Fibroblast of the conjunctiva (primary cell): ENCODE measurements at regions not wholly inside any gene's neighbourhood (a gene's known extent, or its start where the extent isn't known, plus 50 kb on each side); places are given as distances from the start of the nearest gene placed in this dataset.

ENCODE experiments used
- DNase-seq: peaks from one replicate; pipeline ENCODE4 v3.0.0-alpha.2; 2010; ENCODE audit warnings: low read depth

DNA sequence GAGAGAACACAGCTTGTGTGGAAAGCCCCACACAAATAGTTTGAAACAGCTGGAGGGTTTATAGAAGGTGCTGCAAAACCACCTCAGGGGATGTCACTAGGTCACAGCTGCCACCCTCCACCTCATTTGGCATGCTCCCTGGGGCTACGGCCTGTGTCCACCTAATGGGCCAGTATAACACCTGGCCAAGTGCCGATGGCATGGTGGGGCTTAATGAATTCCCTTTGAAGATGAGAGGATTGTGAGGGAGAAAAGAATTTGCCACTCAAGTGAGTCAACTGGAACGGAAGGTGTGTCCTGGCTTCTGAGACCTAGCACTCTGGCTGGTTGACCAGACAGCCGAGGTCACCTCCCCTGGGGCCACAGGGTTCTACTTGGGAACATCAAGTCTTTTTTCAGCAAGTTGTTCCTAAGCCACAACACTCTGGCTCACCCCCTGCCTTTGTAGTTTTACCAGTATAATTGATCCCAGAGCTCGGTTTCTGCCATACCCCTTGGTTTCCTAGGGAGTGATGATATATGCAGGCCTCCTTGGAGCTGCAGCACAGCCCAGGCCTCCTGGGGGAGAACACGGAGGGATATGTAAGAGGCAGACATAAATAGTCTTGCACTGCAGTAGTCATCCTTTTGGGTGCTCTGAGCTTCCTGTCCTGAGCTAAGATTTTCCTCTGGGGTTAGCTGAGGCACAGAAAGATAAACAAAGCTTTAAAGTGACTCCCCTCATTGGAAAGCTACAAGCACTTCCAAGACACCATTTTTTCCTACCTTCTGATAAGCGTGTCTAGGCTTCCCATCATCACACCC lies 178.2 kb upstream of the LPP start:
- DNase-seq, result peak; percentile 59

- DNase-seq, result no peak
These were observed 177.5 kb upstream of the LPP start for GRCh38 chr3:187976365-187976900.

DNA sequence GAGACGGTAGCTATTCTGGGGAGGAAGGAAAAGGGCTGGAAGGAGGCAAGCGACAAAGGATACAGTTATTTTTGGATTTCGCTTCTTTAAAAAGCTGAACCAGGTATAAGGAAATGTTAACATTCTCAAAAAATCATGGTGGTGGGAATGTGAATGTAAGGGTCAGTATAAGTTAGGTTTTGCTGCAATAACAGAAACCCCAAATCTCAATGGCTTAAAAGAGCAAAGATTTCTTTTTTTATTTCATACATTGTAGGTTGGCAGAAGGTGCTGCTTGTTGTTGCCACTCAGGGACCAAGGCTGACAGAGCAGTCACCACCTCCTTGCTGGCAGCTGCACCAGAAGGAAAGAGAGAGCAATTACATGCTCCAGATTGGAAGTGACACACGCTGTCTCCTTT lies 176.3 kb upstream of the LPP start:
- DNase-seq, result no peak

DNA sequence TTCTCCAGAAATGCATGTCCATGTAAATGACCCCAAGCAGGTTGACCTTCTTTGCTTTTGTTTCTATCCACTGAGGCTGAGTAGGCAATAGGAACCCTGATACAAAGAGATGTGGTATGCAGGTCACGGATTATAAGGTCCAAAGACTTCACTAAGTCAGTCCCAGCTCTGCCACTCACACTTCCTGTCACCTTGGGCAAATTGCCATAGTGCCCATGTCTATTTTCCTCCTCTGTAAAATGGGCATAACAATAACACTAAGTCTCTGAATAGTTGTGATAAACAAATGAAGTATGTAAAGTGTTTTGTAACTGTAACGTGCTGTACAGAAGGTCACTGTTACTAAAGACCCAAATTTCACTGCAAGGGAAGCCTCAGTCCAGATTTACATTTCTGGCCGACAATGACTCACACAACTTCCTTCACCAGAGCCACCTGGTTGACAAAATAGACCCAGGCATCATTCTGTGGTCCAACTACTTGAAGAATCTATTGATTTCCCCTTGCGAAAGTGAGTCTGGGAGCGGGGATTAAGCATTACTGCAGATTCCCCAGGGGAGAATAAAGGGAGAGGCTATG lies 175.4 kb upstream of the LPP start:
- DNase-seq, result no peak

DNA sequence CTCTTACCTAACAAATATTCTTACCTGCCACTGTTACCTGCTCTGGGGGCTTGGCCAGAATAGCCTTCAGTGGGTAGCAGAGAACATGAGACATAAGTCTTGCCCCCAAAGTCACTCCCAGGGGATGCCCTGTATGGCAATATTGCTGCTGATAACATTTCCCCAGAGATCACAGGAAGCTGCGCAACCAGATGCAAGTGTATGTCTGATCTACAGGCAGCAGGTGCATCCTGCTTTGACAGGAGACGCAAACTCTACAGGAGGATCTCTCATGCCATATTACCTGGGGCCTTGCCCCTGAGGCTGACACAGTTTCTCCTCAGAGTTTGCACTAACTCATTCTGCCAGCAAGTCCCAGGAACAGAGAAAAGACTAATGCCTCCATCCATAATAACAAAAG lies 174.4 kb upstream of the LPP start:
- no peak for DNase-seq

GRCh38 chr3:187980861-187981260 lies 173.1 kb upstream of the LPP start:
- DNase-seq, result no peak

GRCh38 chr3:187982142-187982541 lies 171.8 kb upstream of the LPP start:
- no peak for DNase-seq

- no peak for DNase-seq
These were observed 170.4 kb upstream of the LPP start for GRCh38 chr3:187983484-187984124.

GRCh38 chr3:187985647-187986046 lies 168.3 kb upstream of the LPP start:
- DNase-seq, result no peak

GRCh38 chr3:187986514-187986934 lies 167.4 kb upstream of the LPP start:
- DNase-seq, result peak; percentile 36

GRCh38 chr3:187987187-187987586 lies 166.8 kb upstream of the LPP start:
- no peak for DNase-seq

GRCh38 chr3:187987924-187988323 lies 166.0 kb upstream of the LPP start:
- DNase-seq, result no peak

DNA sequence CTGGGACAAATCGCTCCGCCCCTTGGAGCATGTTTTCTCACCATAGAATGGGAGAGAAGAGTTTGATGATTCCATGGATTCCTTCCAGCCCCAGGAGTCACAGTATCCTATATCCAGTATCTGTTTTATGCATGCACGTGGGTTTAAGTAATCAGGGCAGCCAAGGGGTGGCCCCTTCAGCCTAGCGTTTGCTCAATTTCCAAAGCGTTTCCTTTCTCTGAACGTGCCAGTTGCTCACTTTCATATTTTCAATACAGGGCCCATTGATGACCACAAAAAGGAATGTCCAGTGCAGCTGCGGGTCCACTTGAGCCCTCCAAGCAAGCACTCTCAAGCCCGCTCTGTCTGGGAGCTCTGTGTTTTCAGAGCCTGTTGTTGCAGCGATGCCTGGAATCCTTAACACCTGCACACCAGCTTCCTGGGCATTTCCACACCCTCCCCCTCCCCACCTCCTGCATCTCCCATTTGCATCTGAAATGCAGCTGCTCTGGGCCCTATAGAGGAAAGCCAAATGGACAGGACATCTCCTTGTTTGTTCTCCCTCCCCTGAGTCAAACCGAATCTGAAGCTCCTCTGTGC lies 164.3 kb upstream of the LPP start:
- DNase-seq, result no peak

DNA sequence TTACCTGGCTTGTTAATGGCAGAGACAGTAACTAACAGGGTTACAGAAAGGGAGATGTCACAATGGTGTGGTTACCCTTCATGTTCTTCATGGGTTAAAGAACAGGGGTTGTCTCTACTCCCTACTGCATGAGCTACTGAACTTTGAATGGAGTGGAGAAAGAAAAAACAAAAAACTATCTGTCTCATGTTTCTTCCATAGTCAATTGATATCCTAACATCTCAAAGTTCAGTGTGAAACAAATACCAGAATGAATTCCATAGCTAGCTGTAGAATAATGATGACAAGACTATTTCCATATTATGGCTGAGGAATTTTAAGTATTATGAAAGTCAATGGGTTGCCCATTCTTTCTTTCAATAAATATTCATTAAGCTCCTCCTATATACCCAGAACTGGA lies 161.3 kb upstream of the LPP start:
- no peak for DNase-seq

- no peak for DNase-seq
These were observed 159.5 kb upstream of the LPP start for GRCh38 chr3:187994221-187995042.

DNA sequence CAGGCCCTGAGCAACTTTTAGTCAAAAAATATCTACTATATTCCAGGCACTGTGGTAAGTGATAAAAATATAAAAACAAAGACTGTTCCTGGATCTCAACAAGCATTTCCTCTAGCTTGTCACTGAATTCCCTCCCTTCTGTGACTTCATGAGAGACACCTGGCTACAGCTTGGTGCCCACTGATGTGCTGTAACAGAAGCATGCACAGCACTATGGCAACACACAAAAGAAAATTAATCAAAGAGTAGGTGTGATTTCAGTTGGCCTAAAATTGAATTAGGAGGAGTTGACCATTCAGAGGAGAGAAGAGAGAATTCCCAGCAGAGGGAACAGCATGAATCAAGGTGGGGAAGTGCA lies 158.9 kb upstream of the LPP start:
- no peak for DNase-seq

DNA sequence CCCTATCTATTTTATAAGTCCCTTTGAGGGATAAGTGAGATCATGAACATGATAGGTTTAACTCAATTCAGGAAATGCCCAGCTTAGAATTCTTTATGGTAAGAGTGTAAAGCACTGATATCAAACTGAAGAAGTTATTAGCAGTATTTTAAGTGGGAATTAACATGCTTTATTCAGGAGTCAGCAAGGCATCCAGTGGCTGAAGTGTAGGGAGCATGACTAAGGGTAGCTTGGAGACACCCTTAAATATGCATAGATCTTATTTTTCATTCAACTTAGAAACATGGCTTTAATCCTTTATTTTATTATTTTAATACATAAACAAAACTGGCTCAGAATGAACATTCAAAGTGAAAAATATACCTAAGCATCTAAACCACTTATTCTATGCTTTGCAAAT lies 158.3 kb upstream of the LPP start:
- no peak for DNase-seq

DNA sequence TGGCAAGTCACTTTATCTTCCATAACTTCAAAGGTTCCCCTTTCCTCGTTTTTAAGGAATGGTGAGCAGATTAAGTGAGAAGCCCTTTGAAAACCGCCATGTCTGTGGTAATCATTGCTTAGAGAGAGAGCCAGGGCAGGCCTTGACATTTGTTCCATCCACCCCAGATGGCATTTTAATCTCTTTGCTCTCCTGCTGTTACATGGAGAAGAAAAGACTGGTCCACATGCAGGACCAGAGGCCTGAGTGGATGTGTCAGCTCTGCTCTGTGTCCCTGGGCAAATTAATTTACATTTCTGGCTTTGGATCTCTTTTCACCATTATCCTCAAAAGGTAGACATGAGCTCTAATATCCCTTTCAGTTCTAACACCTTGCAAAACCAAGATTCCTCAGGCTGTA lies 157.3 kb upstream of the LPP start:
- DNase-seq, result no peak

DNA sequence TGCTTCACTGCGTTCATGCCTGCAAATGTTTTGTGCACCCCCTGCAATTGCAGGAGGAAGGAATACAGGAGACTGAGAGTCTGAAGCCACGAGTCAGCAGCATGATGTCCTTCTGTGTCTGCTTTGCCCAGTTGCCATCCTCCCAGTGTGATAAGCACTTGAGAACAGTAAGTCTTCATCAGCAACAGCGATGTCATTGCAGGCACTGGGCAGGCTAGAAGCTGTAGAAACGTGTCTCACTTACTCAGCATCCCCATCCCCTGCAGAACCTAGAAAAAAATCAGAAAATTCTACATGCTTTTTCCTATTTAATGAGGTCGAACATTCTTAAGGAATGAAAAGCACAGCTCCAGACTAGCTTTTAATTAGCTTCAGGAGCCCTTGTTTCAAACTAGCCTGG lies 156.5 kb upstream of the LPP start:
- DNase-seq, result no peak

DNA sequence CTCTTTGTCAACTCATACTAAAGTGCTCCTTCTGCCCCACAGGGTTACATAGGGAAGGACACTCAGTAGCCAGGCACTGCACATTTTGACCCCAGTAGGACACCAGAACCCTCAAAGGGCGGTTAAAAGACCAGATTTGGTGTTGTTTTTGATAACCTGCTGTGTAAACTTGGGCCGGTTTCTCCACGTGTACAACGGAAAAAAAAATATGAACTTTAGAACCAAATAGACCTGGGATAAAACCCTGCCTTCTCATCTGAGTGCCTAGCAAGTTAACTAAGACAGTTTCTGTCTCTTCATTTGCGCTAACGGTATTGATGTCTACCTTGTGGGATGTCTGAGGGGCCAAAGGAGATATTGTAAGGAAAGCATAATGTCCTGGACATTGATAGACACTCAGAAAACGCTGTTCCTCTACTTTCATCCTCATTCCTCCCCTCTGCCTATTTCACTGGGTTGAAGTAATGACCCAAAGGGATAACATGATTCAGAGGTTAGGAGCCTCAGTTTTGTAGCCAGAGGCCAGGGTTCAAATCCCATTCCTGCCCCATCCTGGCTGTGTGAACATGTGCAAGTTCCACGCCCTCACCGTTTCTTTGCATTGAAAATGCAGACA lies 155.9 kb upstream of the LPP start:
- no peak for DNase-seq

DNA sequence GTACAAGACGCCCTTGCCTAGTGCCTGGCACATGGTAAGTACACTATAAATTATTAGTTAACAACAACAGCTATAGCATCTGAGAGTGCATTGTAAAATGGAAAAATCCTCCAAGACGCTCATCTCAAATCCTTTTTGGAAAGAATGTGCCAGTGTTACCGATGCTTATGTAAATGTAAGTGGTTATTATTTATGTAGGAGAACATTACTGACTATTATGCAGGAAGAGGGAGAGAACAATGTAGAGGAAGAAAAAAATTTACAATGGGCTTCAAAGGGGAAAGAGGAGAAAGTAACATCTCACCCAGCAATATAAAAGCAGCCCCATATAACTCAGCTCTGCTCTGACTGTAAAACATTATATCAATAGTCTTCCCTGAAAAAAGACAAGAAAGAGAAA lies 155.3 kb upstream of the LPP start:
- no peak for DNase-seq

DNA sequence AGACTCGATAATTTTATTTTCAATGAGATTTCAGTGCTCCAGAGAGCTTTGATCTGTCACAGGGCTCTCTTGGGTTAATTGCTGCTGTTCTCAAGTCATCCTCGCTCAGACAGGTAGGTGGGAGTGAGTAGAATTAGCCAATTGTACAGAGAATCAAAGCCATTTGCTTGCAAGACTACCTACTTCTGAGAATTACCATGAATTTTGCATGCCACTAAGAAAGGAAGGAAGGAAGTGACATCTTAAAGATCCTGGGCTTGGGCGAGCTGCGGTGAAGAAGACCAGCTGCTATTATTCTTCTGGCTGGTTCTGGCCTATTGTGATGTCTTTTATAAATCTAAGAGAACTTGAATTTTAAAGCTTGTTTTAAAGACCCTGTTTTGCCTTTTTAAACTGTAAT lies 154.1 kb upstream of the LPP start:
- DNase-seq, result no peak
